Daoy (cell line): ENCODE measurements at regions not wholly inside any gene's neighbourhood (a gene's known extent, or its start where the extent isn't known, plus 50 kb on each side); places are given as distances from the start of the nearest gene placed in this dataset.

Experiments used
- DNase-seq: peaks from one replicate; pipeline ENCODE4 v3.0.0-alpha.2; 2015; ENCODE audit warnings: low read depth

GRCh38 chr13:97561182-97561581 lies 127.2 kb downstream of the RAP2A start:
- no peak for DNase-seq

- no peak for DNase-seq
Measured at GRCh38 chr13:97562962-97563361, 129.0 kb downstream of the RAP2A start.

GRCh38 chr13:97564956-97565355 lies 131.0 kb downstream of the RAP2A start:
- no peak for DNase-seq

DNA sequence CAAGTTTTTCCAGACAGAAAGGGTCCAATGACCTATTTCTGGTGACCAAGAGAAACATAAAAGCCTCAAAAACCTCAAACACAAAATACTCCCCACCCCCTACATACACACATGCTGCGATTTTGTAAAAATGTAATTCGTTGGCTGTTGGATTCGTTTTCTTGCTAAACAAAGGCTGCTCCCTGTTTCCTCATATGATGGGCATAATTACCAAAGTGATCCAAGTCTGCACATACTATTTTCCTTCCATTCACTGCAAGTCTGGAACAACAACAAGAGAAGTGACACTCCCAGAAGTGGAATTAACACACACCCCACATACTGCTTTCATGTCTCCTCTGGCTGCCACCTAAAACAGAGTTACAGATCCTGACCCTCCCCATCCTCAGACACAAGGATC lies 131.9 kb downstream of the RAP2A start:
- DNase-seq, result no peak

DNA sequence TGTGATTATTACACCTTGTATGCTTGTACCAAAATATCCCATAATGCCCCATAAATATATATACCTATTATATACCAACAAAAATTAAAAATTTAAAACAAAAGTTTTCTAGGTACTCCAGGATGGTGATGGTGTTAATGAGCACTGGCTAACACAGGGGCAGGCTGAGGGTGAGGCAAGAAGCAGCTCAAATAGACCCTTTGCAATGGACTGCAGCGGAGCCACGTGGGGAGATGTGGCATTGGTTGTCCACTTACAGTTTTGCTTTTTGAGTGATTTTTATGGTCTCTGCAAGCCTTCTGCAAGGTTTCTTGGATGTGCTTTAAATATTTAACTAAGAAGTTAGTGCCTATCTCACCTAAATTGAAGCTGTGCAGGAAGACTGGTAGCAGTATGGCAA lies 132.9 kb downstream of the RAP2A start:
- no peak for DNase-seq

GRCh38 chr13:97567510-97568243 lies 133.7 kb downstream of the RAP2A start:
- peak; percentile 4 for DNase-seq

DNA sequence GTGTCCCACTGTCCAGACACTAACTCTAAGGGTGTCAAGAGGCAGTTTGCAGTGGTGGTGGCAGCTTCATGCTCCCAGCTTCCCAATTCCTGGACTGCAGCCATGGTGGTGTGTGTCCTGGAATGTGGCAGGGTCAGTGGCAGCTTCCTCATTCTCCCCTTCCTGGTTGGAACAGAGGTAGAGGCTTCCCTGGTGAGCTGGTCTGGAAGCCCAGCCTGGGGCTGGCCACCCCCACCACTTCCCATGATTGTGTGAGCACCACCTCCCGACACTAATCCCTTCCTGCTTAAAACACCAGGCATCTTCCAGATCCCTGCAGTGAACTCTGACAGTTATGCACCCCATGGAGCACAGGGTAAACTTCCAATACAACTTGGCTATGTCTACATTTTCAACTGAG lies 134.9 kb downstream of the RAP2A start:
- peak; percentile 3 for DNase-seq

GRCh38 chr13:97569841-97570240 lies 135.9 kb downstream of the RAP2A start:
- no peak for DNase-seq

DNA sequence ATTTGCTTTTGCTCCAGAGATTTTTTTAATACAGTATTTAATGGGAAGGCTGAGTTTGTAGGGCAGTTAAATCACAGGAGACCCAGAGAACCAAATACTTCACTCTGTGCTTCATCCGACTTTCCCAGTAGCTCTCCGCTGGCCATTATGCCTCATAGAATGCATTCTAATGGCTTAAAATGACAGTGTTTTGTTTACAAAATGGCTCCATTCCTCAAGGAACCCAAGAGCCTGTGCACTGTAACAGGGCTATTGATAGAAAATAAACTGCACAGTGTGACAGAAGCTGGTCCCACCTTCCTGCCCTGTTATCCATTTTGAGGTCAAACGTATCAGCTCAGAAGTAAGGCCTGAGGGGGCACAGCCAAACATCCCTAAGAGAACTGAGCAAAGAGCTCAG lies 136.5 kb downstream of the RAP2A start:
- DNase-seq, result no peak

GRCh38 chr13:97573011-97573410 lies 139.0 kb downstream of the RAP2A start:
- no peak for DNase-seq

DNA sequence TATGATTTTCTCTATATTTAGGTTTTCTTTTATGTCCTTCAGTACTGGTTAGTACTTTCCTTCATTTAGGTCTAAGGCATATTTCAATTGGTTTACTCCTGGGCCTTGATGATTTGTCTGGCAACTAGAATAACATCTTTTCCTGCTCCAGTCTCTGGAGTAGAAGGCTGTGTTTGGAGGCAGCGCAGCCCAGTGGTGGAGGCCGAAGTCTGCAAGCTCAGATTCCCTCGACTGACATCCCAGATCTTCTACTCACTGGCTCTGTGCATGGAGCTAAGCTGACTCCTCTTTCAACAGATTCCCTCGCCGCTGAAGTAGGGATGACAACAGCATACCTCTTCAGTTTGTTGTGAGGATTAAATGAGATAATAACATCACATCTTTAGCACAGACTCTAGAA lies 141.0 kb downstream of the RAP2A start:
- peak; percentile 17 for DNase-seq

GRCh38 chr13:97577026-97577425 lies 143.1 kb downstream of the RAP2A start:
- no peak for DNase-seq

DNA sequence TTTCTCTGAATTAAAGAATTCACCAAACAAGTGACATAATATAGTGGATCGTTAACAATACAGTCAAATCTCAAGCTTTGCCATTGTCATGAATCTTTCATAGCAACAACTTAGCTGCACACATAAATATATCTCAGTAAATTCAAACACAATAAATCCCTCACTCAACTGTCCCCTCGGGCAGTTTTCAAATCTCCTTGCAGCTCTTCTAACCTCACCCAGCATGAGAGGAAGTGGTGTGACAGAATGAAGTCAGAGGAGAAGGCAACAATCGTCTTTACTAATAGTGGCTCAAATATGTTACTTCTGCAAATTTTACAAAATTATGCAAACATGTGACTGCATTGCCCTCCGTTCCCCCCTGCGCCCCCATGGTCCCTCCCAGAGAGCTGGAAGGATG lies 148.2 kb downstream of the RAP2A start:
- DNase-seq, result no peak

DNA sequence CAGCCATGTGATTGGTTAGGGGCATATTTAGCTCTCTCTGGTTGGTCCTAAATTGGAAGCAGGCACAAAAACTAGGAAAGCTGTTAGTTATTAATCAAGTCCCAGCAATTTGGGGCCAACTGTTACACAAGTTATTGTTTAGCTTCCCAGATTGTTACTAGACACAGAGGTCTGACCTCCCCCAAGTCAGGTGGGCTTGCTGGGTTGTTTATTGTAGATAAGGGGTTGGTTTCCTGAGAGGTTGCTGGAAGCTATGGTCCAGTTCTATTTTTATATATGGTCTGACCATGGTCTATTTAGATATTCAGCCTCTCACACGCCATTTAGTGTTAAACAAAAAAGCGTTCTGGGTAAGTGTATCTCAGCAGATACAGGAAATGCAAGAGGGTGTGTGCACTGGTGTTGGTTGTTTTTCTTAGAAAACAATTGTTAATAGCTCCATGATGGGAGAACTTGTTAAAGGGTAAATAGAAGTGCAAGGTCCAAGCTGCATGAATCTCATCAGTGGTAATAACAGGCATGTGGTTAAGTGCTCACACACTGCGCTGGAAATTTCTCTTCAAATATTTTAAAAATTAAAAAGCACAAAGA lies 150.0 kb downstream of the RAP2A start:
- DNase-seq, result no peak

- DNase-seq, result no peak
Measured at GRCh38 chr13:97586941-97587340, 153.0 kb downstream of the RAP2A start.

GRCh38 chr13:97588993-97589392 lies 155.0 kb downstream of the RAP2A start:
- DNase-seq, result no peak

- no peak for DNase-seq
Measured at GRCh38 chr13:97600458-97601075, 166.6 kb downstream of the RAP2A start.

GRCh38 chr13:97615266-97615665 lies 181.3 kb downstream of the RAP2A start:
- no peak for DNase-seq

DNA sequence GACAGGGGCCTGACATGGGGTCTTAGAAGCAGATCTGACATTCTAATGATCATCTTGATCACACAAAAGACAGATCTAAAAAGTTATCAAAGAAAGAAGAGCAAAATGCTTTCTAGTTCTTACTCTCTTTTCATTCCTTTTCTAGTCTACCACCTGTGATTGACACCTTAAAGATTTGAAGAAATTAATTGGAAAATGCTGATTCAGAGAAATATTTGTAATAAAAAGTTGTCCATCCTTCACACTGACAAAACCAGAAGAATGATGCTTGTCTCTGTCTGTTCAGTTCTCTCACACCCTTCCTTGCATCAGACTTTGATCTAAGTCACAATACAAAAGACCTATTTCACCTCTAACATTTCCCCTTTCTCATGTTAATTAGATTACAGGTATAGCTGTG lies 182.4 kb downstream of the RAP2A start:
- no peak for DNase-seq

DNA sequence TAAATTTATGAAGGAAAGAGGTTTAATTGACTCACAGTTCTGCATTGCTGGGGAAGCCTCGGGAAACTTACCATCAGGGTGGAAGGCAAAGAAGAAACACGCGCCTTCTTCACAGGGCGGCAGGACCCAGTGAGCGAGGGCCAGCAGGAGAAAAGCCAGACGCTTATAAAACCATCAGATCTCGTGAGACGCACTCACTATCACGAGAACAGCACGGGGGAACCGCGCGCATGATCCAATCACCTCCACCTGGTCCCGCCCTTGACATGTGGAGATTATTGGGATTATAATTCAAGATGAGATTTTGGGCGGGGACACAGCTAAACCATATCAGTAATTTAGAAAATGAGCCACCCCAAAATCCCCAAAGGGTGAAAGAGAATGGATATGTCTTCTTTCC lies 187.1 kb downstream of the RAP2A start:
- DNase-seq, result no peak

- DNase-seq, result no peak
Measured at GRCh38 chr13:97621631-97622030, 187.7 kb downstream of the RAP2A start.

DNA sequence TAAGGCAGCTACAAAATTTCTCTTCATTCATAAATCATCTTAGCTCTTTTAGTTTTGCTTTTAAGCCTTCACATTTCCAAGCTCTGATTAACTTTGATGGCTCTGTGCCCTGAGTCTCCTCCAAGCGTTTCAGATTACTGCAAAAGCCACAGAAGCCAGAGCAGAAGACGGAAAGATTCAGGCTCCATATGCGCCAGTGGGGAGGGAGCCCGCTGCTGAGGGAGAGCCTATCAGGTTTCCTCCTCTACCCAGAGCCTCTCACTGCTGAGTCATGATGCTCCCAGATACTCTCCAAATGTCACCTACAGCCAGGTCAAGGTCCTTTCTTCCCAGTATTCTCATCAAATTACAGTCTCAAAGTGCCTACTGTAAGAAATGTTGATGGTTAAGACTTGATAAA lies 193.6 kb downstream of the RAP2A start:
- DNase-seq, result peak; percentile 23

DNA sequence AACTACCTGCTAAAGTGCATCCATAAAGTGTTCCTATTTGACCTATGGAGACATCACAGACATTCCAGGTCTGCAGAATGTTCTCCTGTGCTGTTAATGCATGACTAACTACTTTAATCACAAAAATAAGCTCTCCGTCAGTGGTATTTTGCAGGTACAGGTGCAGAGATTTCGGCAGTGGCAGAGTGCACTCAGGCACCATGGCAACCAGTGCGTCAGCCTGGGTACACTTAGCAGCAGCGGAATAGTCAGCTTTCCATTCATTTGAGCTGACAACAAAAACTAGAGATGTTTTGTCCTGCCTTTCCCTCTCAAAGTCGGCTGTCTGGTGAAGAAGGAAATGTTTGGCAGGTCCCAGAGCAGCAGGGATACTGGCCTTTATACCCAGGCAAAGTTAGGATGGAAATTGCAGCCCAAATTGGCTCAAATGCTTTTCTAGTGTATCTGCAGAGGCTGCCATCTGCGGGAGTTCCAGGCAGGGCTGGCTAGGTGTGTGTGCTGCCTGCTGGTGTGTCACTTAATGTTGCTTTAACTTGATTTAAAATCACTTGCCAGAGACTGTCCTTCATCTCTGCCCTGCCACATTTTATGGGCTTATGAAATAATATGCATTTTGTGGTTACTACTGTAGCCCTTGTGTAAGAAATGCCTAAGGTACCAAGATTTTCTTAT lies 195.8 kb downstream of the RAP2A start:
- no peak for DNase-seq
